ENCODE measurements at regions not wholly inside any gene's neighbourhood (a gene's known extent, or its start where the extent isn't known, plus 50 kb on each side); places are given as distances from the start of the nearest gene placed in this dataset.

DNA sequence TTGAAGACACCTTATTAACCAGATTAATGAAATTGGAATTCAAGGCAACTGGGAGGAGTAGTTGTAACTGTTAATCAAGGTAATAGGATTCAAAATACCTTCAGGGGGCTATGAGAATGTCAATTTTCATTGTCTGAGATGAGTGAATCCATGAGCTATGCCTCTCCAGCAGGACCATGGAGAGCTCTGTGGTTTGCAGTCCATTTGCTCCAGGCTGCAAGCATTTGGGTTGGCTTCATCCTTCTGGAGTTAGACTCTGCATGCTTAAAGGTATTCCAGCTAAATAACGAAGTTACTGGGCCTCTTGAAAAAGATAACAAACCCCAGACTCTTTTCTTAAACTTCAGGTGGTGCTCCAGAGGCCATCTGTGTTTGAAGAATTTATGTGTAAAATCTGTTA, 207.1 kb upstream of the SLC8A1 start:
- TF ChIP-seq, protein P1, sequence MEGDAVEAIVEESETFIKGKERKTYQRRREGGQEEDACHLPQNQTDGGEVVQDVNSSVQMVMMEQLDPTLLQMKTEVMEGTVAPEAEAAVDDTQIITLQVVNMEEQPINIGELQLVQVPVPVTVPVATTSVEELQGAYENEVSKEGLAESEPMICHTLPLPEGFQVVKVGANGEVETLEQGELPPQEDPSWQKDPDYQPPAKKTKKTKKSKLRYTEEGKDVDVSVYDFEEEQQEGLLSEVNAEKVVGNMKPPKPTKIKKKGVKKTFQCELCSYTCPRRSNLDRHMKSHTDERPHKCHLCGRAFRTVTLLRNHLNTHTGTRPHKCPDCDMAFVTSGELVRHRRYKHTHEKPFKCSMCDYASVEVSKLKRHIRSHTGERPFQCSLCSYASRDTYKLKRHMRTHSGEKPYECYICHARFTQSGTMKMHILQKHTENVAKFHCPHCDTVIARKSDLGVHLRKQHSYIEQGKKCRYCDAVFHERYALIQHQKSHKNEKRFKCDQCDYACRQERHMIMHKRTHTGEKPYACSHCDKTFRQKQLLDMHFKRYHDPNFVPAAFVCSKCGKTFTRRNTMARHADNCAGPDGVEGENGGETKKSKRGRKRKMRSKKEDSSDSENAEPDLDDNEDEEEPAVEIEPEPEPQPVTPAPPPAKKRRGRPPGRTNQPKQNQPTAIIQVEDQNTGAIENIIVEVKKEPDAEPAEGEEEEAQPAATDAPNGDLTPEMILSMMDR (conservative IDR thresholded peaks at IDR 0.05; ENCODE audit: low read depth, low read length), result no peak
- no peak for TF ChIP-seq EZH2 (IDR thresholded peaks at IDR 0.05; ENCODE audit: borderline replicate concordance, low read depth, low read length, poor library complexity, severe bottlenecking)

All from A673 (cell line).